Hepatocyte (in vitro differentiated cells): ENCODE measurements at regions not wholly inside any gene's neighbourhood (a gene's known extent, or its start where the extent isn't known, plus 50 kb on each side); places are given as distances from the start of the nearest gene placed in this dataset.

Experiments used
- CTCF ChIP-seq: fragments of 200-600 bp; sonication (generic); IDR thresholded peaks from 2 replicates; pipeline ENCODE4 v1.5.1; 2016; ENCODE audit warnings: antibody characterized with exemption, mild to moderate bottlenecking; ENCODE audit not compliant: poor library complexity
- EZH2 ChIP-seq: fragments of 200-600 bp; sonication (generic); IDR thresholded peaks from 2 replicates; pipeline ENCODE4 v1.6.1; 2016; ENCODE audit warnings: antibody characterized with exemption, mild to moderate bottlenecking, borderline replicate concordance
- EZH2phosphoT487 ChIP-seq: fragments of 200-600 bp; sonication (generic); IDR thresholded peaks from one replicate; pipeline ENCODE4 v1.6.1; 2018; ENCODE audit warnings: antibody characterized with exemption, mild to moderate bottlenecking, low read depth, moderate library complexity; ENCODE audit not compliant: unreplicated experiment, severe bottlenecking

- no peak for TF ChIP-seq CTCF
- TF ChIP-seq EZH2, result no peak
- no peak for TF ChIP-seq EZH2phosphoT487
Observed at GRCh38 chr11:101277036-101277435, 147.4 kb upstream of the PGR start.
